ENCODE measurements at regions not wholly inside any gene's neighbourhood (a gene's known extent, or its start where the extent isn't known, plus 50 kb on each side); places are given as distances from the start of the nearest gene placed in this dataset.

DNA sequence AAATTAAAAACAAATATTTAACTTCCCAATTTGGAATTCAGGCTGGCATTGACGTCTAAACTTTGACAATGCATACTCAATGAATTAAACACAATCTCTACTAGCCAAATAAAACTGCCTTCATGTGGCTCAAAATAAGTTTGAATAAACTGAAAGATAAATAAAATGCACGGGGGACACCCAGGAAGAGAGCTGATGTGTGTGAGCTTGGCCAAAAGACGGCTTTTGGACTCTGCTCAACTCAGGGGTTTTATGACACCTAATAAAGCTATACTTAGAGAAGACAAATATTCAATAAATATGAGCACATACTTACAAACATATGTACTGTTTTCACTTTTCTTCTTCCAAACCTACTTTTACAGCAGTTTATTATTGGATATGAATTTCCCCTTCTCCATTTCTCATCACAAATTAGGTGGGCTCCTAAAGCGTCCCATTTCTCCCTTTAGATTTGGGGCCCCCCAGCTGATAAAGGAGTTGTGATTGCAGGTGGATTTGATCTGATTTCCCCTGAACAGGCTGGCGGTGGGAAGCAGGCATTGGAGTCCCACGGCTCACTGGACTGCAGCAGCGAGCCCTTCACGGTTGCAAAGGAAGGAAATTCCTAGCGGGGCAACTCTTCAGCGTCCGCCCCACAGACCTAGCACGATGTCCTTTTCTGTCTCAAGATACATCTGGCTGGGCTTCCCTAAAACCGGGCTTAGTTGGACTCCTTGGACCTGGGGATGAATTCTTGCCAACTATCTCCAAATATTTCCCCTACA lies 79.6 kb downstream of the INSIG1 start:
- no peak for TF ChIP-seq POLR2A (IDR thresholded peaks at IDR 0.05)
- TF ChIP-seq, protein P1, sequence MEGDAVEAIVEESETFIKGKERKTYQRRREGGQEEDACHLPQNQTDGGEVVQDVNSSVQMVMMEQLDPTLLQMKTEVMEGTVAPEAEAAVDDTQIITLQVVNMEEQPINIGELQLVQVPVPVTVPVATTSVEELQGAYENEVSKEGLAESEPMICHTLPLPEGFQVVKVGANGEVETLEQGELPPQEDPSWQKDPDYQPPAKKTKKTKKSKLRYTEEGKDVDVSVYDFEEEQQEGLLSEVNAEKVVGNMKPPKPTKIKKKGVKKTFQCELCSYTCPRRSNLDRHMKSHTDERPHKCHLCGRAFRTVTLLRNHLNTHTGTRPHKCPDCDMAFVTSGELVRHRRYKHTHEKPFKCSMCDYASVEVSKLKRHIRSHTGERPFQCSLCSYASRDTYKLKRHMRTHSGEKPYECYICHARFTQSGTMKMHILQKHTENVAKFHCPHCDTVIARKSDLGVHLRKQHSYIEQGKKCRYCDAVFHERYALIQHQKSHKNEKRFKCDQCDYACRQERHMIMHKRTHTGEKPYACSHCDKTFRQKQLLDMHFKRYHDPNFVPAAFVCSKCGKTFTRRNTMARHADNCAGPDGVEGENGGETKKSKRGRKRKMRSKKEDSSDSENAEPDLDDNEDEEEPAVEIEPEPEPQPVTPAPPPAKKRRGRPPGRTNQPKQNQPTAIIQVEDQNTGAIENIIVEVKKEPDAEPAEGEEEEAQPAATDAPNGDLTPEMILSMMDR (IDR thresholded peaks at IDR 0.05), result no peak
